Iris pigment epithelial cell (primary cell): ENCODE measurements at regions not wholly inside any gene's neighbourhood (a gene's known extent, or its start where the extent isn't known, plus 50 kb on each side); places are given as distances from the start of the nearest gene placed in this dataset.
"Not testable (repeated sequence)": the region's sequence is repeated elsewhere in the genome, so short reads cannot be mapped to it uniquely, and the experiment has no call there.

Experiments used
- DNase-seq: peaks from one replicate; pipeline ENCODE4 v3.0.0-alpha.2; 2011; ENCODE audit warnings: low read depth

DNA sequence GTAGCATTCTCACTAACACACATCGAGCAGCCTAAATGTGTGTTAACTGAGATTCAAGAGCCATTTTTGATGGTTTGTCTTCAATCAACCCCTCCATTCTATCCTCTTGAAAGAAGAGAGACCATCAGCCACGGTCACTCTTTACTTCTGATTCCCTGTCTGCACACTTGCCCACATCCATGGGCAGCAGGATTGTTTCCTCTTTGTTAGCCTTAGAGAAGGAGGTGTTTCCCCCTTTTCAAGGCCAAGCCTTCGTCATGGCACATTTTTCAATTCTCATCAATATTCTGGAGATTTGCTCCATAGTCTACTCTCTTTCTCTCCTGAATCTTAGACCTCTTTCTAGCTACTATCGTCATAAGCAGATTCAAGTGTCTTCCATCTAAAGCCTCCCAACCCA lies 522.4 kb upstream of the NAALADL2 start:
- no peak for DNase-seq

DNA sequence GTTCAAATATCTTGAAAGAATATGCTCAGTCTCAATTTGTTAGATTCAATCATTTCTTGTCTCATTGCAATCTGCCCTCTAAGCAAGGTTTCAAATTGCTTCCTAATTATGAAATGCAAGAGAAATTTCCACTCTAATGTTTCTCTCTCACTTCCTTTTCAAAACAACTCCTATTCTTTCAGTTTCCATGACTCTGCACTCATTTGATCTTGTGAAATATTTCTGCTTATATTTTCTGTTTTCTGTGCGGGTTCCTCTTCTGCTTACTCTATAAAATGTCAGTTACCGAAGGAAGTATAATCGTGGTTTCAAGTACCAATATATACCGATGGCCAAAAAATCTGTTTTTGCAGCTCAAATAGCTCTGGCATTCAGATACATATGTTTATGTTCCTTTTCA lies 521.9 kb upstream of the NAALADL2 start:
- DNase-seq: no peak

DNA sequence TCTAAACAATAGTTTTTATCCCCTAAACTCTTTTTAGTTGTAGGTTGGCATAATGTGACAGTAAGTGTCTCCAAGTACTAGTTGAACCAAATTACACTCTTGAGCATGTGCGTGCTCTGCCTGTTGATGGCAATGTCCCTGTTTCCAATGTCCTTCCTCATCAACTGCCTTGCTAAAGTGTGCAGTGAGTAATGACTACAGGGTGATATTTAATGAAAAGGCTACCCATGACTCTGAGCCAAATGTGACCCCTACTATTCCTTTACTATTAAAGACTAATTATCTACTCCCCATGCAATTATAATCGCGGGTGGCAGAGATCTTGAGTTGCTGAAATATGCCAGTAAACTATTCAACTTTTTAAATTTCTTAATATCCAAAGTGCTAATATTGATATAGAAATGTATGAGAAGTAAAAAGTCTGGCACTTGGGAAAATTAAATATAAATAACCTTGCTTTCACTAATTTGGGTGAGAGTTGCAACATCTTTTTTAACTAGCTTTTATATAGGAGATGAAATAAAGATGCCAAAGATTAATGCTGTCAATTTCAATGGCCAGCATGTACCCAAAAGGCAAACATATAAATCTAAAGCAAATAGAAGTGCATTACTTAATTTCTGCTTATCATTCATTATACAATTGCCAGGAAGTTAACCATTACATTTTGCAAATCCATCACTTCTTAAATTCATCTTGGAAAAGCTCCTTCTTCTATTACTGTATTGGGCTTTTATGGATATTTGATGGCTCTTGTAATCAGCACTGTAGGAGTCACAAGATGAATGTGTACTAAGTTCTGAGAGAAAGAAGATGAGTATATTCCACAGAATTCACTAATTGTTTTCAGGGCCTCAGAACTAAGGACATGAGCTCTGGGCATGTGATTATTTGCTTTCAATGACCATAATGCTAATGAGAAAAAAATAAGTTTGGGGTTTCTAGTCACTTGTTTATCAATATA lies 518.2 kb upstream of the NAALADL2 start:
- DNase-seq: no peak

DNA sequence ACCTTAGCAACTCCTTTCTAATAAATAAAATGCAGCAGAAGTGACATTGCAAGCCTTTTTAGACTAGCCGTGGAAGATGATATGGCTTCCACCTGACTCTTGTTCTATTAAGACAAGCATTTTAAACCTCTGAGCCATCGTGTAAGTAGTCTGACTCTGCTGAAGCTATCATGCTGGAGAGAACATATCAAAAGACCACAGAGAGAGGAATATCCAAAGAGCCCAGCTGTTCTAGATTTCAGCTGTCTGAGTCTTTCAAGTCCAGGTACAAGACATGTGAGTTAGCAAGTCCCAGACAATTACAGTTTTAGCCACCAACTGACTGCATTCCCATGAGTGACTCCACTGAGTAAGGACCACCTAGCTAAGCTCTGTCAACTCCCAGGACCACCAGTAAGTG lies 517.0 kb upstream of the NAALADL2 start:
- DNase-seq: no peak

DNA sequence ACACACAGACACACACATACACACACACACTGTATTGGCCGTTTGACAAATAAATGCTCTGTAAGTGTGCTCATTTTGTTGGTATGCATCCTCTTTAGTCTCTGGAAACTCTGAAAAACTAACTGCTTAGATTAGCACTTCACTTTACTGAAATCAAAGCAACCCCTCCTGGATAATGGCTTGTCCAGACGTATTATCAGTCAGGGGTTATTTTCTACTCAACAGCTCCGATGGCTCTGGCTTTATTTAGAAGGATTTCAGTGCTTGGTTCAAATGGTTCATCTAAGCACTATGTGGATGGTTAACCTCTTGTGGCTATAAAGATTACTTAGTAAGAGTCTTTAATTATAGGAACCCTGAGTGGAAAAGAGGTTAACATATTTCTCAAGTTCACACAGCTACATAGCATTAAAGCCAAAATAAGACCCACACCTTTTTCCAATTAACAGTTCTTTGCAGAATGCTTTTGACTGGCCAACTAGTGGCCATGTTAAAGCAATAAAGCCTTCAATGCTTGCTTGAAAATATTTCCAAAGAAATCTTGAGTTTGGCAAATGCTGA lies 516.1 kb upstream of the NAALADL2 start:
- no peak for DNase-seq

DNA sequence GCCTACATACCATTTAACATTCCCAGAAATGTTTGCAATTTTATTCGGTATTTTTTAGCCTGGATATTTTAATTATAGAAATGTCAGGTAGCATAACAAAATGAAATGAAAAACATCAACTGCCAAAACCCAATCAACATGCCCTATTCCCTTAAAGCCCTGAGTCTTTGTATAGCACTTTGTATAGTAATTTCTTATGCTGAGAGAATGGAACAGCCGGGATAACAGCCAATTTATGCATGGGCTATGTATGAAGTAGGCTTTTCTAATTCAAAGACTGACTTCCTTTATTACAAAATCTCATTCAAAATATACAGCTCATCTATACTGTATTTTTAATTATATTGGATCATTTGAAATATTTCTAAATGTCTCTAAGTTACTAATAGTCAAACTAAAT lies 513.0 kb upstream of the NAALADL2 start:
- no peak for DNase-seq

DNA sequence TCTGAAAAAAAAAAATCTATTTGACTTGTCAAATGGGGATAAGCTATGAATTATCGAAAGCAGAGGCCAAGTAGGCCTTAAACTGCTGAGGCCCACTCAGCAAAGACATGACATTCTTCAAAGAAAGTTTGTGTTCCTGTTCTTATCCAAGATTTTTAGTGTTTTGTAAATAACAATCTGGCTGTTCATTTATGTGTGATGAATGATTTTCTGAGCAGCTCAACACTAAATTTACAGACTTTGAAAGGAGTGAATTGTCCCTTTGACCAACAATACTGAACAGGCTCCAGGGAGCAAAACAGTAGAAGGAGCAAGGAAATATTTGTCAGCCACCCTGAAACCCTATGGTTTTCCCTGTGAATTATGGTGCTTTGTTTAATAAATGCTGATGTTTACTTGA lies 512.6 kb upstream of the NAALADL2 start:
- DNase-seq: no peak

DNA sequence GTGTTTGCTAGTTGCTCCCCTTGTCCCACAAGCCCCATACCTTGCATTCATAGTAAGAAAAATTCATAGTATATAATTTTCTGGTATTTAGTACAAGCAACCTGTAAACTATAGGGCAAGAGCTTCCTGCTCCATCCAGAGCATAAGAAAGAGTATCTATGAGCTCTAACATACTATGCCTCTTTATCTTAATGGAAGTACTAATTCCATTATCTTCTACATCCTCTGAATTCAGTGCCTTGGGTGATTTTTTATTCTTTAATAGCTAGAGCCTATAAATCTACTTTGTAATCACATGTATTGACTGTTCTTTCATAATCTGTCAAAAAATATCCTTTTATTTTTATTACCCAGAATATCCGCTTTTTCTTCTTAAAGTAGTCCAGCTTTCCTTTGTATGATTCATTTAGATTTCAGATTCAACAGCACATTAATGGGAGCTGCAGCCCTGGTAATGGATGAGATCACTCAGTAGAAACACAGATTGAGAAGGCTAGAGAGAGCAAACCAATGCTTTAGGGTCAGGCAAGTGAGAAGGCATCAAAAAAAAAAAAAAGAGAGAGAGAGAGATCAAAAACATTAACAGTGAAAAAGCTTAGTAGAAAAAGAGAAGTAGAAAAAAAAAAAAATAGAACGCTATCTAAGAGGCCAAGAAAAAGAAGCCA lies 511.5 kb upstream of the NAALADL2 start:
- DNase-seq: no peak

DNA sequence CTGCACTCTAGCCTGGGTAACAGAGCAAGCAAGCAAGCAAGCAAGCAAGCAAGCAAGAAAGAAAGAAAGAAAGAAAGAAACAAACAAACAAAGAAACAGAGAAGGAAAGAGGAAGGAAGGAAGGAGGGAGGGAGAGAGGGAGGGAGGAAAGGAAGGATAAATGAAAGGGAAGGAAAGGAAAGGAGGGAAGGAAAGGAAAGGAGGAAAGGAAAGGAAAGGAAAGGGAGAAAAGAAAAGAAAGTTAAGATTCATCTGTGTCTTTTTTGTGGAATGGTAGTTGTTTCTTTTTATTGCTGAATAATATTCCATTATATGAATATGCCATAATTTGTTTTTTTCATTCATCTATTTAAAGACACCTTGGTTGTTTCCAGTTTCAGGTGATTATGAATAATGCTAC lies 506.9 kb upstream of the NAALADL2 start:
- no peak for DNase-seq

DNA sequence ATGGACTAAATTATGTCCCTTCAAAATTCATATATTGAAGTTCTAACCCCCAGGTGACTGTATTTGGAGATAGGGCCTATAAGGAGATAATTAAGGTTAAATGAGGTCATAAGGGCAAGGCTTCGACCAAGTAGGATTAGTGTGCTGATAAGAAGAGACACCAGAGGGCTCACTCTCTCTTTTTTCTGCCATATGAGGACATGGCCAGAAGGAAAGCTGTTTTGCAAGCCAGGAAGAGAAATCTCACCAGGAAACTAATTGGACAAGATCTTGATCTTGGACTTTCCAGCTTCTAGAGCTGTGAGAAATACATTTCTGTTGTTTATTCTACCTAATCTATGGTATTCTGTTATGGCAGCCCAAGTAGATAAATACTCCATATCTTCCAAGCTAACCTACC lies 503.6 kb upstream of the NAALADL2 start:
- peak; percentile 31 for DNase-seq

DNA sequence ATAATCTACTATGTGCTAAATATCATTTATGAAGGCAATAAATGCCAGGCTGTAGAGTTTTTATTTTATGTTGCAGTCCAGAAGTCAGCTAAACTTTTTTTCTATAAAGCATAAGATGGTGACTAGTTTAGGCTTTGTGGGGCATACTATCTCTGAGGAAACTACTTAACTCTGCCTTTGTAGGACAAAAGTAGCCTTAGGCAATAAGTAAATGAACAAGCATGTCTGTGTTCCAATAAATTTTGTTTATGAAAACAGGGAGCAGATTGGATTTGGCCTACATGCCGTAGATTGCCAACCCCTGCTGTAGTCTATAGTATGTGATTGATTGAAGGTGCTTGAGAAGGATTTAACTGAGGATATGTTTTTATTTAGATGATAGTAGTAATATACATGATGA lies 502.5 kb upstream of the NAALADL2 start:
- DNase-seq: no peak

DNA sequence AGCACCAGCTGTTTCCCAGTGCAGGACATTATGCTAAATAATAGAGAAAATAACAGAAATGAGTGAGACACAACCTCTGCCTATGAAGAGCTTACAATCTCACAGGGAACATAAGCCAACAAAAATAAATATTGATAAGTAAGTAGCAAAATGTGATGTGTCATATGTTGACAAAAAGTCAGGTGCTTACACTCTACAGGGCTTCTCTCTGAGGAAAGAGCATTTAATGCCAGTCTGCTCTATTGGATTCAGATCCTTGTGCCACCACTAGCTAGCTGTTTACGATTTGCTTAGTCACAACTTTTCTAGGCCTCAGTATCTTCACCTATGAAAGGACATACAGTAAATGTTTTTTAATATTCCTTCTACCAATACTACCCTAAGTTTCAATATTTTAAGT lies 500.9 kb upstream of the NAALADL2 start:
- peak; percentile 8 for DNase-seq

DNA sequence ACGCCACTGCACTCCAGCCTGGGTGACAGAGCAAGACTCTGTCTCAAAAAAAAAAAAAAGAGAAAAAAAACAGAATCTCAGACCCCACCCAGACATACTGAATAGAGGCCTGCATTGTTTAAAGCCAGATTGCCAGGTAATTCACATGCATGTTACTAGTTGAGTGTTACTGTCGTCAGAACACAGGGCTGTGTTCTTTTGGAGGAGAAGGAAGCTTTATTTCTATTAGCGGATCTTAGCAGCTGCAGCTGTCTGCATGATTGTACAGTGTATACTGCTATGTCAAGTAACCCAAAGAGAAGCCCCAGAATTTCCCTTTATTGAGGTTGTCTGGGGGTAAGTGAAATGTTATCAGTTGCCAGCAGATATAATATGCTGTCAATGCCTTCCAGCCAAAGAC lies 496.6 kb upstream of the NAALADL2 start:
- no peak for DNase-seq

DNA sequence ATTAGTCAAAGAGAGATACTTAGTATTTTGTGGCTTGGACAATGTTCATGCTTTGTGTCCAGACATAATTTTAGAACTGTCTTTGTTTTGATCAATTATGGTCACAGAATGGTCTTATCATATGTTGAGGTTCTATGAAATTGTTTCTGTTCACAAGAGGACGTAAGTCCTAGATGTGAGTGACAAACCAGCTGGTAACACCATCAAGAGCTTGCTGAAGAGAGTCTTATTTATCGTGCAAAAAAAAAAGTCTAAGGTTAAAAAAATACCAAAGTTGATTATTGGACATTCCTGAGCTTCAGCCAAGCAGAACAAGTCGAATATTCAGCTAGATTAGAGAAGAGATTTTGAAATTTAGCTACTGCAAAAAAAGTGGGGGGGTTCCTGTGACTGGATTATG lies 495.9 kb upstream of the NAALADL2 start:
- DNase-seq: no peak

DNA sequence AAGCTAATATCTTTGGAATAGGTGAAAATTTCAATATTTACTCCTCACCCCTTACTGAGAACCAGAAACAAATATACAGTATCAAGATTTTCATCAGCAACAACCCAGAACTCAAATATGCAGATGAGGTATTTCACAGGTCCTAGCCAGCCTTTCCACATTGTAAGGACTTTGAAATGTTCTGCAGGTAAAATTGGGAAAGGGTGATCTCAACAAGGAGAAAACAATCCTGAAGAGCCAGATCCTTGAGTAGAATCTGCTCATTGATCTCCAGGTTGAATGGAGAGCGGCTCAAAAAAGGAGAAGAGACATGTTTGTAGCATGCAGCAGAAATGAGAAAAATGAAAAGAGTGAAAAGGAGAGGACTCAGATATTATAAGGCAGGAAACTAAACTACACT lies 493.3 kb upstream of the NAALADL2 start:
- DNase-seq: no peak

DNA sequence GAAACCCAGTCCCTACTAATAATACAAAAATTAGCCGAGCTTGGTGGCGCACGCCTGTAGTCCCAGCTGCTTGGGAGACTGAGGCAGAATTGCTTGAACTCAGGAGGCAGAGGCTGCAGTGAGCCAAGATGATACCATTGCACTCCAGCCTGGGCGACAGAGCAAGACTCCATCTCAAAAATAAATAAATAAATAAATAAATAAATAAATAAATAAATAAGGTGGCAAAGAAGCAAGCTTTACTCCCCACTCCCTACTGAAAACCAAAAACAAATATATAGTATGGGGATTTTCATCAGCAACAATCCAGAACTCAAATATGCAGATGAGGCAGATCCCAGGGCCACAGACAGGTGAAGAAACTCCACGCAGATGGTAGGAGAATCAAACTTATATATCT lies 492.2 kb upstream of the NAALADL2 start:
- not testable (repeated sequence) for DNase-seq

DNA sequence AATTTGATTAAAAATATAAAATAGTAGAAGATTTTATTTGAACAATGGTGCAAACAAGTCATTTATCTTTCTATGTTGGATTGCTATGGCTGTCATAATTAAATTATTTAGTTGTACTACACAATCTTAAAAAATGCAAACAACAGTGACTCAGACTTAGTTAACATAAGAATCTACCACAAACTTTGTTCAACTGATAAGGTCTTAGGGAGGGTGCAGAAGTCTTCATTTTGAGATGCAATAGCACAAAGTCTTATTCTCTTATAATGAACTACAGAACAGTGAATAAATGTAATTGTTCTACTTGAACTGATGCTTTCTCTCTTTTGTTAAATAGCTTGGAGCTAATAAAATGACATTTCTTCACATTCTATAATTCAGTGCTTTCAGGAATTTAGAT lies 482.8 kb upstream of the NAALADL2 start:
- DNase-seq: peak; percentile 37

DNA sequence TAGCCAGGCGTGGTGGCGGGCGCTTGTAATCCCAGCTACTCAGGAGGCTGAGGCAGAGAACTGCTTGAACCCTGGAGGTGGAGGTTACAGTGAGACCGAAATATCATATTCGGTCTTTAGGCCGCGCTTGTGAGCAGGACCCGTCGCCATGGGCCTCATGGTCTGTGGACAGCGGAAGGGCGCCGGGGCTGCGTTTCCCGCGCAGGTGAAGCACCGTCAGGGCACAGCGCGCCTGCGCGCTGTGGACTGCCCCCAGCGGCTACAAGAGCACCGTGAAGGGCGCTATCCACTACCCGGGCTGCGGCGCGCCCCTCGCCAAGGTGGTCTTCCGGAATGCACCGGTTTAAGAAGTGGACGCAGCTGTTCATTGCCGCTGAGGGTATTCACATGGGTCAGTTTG lies 482.0 kb upstream of the NAALADL2 start:
- DNase-seq: no peak

DNA sequence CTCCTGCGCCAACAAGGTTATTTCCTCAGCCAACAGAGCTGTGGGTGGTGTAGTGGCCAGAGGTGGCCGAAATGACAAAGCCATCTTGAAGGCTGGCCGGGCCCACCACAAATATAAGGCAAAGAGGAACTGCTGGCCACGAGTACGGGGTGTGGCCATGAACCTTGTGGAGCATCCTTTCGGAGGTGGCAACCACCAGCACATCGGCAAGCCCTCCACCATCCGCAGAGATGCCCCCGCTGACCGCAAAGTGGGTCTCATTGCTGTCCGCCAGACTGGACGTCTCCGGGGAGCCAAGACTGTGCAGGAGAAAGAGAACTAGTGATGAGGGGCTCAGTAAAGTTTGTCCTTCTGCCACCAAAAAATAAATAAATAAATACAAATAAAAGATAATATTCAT lies 481.4 kb upstream of the NAALADL2 start:
- DNase-seq: no peak

DNA sequence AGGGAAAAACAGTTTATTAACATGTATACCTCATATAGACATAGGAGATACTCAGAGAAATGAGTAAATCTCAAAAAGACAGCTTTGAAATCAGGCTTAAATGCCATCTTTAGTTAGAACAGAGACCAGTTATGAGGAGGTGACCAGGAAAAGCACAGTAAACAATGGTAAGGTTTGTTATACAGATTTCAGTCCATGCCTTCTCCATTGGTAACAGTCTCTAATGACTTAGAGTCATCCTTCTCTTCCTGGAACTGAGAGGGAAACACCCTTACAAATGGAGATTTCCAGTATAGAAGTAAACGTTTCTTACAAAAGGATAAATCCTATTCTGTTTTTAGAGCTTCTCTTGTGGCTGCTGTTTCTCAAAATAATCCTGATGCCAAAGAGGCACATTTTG lies 476.3 kb upstream of the NAALADL2 start:
- no peak for DNase-seq

DNA sequence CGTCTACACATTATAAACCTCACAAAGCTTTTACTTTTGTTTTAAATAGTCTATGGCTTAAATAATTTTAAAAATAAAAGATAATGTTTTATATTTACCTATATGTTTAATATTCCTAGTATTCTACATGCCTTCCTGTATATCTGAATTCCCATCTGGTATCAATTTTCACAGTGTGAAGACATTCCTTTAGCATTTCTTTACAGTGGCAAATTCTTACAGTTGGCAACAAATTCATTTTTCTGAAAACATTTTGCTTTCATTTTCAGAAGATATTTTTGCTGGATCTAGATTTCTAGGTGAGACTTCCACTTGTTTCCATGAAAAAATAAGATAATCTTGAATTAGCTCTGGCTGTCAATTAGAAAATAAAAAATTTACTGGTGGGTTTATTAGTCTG lies 471.4 kb upstream of the NAALADL2 start:
- no peak for DNase-seq

DNA sequence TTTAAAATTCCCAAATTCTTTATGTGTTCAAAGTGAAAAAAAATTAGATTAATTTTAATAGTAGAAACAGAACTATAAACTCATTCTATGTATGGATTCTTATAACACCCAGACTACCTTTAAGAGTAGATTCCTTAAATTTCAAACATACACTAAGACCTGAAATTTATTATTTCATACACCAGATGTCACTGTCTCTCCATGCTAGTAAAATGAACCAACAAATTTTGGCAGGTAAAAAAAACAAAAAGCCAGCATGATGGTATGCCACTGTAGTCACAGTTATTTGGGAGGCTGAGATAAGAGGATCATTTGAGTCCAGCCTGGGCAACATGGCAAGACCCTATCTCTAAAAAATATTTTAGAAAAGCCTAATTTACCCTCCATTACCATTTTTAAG lies 461.3 kb upstream of the NAALADL2 start:
- DNase-seq: peak; percentile 45

DNA sequence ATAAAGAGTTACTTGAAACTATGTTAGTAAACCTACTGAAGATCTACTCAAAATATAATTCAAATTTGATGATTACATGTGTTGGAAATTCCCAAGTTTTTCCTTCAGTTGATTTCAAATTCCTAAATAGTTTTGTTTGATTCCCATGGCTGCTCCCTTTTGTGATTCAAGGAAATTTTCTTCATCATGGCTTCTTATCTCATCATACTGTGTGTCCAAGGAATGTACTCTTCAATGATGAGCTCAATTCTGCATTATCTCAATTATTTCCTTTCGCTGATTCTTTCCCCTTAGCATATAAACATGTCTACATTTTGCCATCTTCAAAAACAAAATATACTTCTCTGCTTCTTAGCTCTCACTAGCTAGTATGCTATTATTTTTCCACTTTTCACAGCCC lies 460.4 kb upstream of the NAALADL2 start:
- DNase-seq: peak; percentile 12
